ENCODE measurements at regions not wholly inside any gene's neighbourhood (a gene's known extent, or its start where the extent isn't known, plus 50 kb on each side); places are given as distances from the start of the nearest gene placed in this dataset.
A peak's percentile ranks its signal among the peaks of the same experiment; 100 is the strongest.

- no peaks in the 10 kb centered on the region for H3K9me3 ChIP-seq
- intact Hi-C loops (cut with DNase I) = no loop called here
- peak; percentile 26 to 36 for DNase-seq
- H3K27me3 ChIP-seq = no peaks in the 10 kb centered on the region
- no peaks in the 10 kb centered on the region for H3K36me3 ChIP-seq
- H3K27ac ChIP-seq = no peak overlapping the region
- H3K4me3 ChIP-seq (replicated peaks in 1 of 3) = no peak overlapping the region
- no peak for TF ChIP-seq POLR2A (IDR thresholded peaks at IDR 0.05)
- no peak for TF ChIP-seq CTCF (IDR thresholded peaks at IDR 0.05)
- no peaks in the 10 kb centered on the region for H3K4me1 ChIP-seq
These were observed 374.8 kb downstream of the RMST start for GRCh38 chr12:97837401-97837800.

GRCh38 chr12:97848051-97848450 is 385.4 kb downstream of the RMST start:
- H3K27ac ChIP-seq = no peak overlapping the region
- intact Hi-C loops (cut with DNase I) = no loop called here
- no peaks in the 10 kb centered on the region for H3K9me3 ChIP-seq
- 89 to 94% methylated on average over 2 of the region's 2 CpGs for WGBS, 2 donors
- H3K4me1 ChIP-seq = no peaks in the 10 kb centered on the region
- TF ChIP-seq CTCF (IDR thresholded peaks at IDR 0.05) = no peak
- TF ChIP-seq POLR2A (IDR thresholded peaks at IDR 0.05) = no peak
- no peak for DNase-seq
- H3K36me3 ChIP-seq = no peaks in the 10 kb centered on the region
- H3K27me3 ChIP-seq = no peaks in the 10 kb centered on the region
- H3K4me3 ChIP-seq (replicated peaks in 1 of 3) = no peak overlapping the region

- 95 to 96% methylated on average over 1 of the region's 1 CpG for WGBS, 2 donors
- Histone ChIP-seq H3K36me3 (no peaks in the 10 kb centered on the region), H3K9me3 (no peaks in the 10 kb centered on the region), H3K4me3 (replicated peaks in 1 of 3) (no peak overlapping the region), H3K4me1 (no peaks in the 10 kb centered on the region), H3K27ac (no peak overlapping the region), H3K27me3 (no peaks in the 10 kb centered on the region)
- intact Hi-C loops (cut with DNase I) = no loop called here
- TF ChIP-seq CTCF (IDR thresholded peaks at IDR 0.05) (no peak), POLR2A (IDR thresholded peaks at IDR 0.05) (no peak)
- DNase-seq = no peak
These were observed 391.9 kb downstream of the RMST start for GRCh38 chr12:97854477-97854876.

GRCh38 chr12:97862072-97862471 is 399.5 kb downstream of the RMST start:
- intact Hi-C loops (cut with DNase I) = no loop called here
- WGBS, 2 donors = 50 to 67% methylated on average over 1 to 2 of the region's 2 CpGs
- no peaks in the 10 kb centered on the region for H3K9me3 ChIP-seq
- no peaks in the 10 kb centered on the region for H3K36me3 ChIP-seq
- H3K4me3 ChIP-seq (replicated peaks in 1 of 3) = no peak overlapping the region
- no peak for DNase-seq
- no peak overlapping the region for H3K27ac ChIP-seq
- H3K4me1 ChIP-seq = no peaks in the 10 kb centered on the region
- no peaks in the 10 kb centered on the region for H3K27me3 ChIP-seq
- TF ChIP-seq POLR2A (IDR thresholded peaks at IDR 0.05) (no peak), CTCF (IDR thresholded peaks at IDR 0.05) (no peak)

GRCh38 chr12:97875064-97875463 is 412.5 kb downstream of the RMST start:
- Histone ChIP-seq H3K9me3 (no peaks in the 10 kb centered on the region), H3K4me3 (replicated peaks in 1 of 3) (no peak overlapping the region), H3K36me3 (no peaks in the 10 kb centered on the region), H3K27me3 (no peaks in the 10 kb centered on the region), H3K27ac (no peak overlapping the region), H3K4me1 (no peaks in the 10 kb centered on the region)
- DNase-seq = no peak
- intact Hi-C loops (cut with DNase I) = no loop called here
- TF ChIP-seq POLR2A (IDR thresholded peaks at IDR 0.05) (no peak), CTCF (IDR thresholded peaks at IDR 0.05) (no peak)
- WGBS, 2 donors = 86 to 93% methylated on average over 6 of the region's 6 CpGs

Data from thyroid gland (tissue), 4 donors.